ENCODE measurements at regions not wholly inside any gene's neighbourhood (a gene's known extent, or its start where the extent isn't known, plus 50 kb on each side); places are given as distances from the start of the nearest gene placed in this dataset.
"Not testable (repeated sequence)": the region's sequence is repeated elsewhere in the genome, so short reads cannot be mapped to it uniquely, and the experiment has no call there.

- DNase-seq (no peak), ATAC-seq (no peak)
- intact Hi-C loops (cut with DNase I, micrococcal nuclease), result no loop called here
Observed at GRCh38 chr9:115413304-115413703, 295.3 kb upstream of the TNC start.

- ATAC-seq (no peak), DNase-seq (no peak)
- intact Hi-C loops (cut with DNase I, micrococcal nuclease), result no loop called here
Observed at GRCh38 chr9:115413766-115414382, 295.9 kb upstream of the TNC start.

- intact Hi-C loops (cut with DNase I, micrococcal nuclease), result no loop called here
- DNase-seq (no peak), ATAC-seq (no peak)
Observed at GRCh38 chr9:115414561-115414960, 296.6 kb upstream of the TNC start.

GRCh38 chr9:115415450-115415849 lies 297.5 kb upstream of the TNC start:
- peak in 1 of 2 donors; percentile 9 for DNase-seq
- intact Hi-C loops (cut with DNase I, micrococcal nuclease), result no loop called here
- ATAC-seq, result peak; percentile 82

GRCh38 chr9:115416299-115416698 lies 298.3 kb upstream of the TNC start:
- ATAC-seq, result peak; percentile 88
- peak in 1 of 2 donors; percentile 16 for DNase-seq
- intact Hi-C loops (cut with DNase I, micrococcal nuclease), result no loop called here

- ATAC-seq; DNase-seq; intact Hi-C loops (cut with DNase I, micrococcal nuclease): not testable (repeated sequence)
Observed at GRCh38 chr9:115418181-115418580, 300.2 kb upstream of the TNC start.

GRCh38 chr9:115422932-115423440 lies 305.0 kb upstream of the TNC start:
- ATAC-seq (no peak), DNase-seq (no peak)
- intact Hi-C loops (cut with DNase I, micrococcal nuclease), result no loop called here

GRCh38 chr9:115423646-115424045 lies 305.7 kb upstream of the TNC start:
- intact Hi-C loops (cut with DNase I, micrococcal nuclease), result no loop called here
- no peak for DNase-seq
- no peak for ATAC-seq

GRCh38 chr9:115425601-115426000 lies 307.6 kb upstream of the TNC start:
- ATAC-seq, result peak; percentile 86
- DNase-seq, result no peak
- intact Hi-C loops (cut with DNase I, micrococcal nuclease), result no loop called here

- DNase-seq (no peak), ATAC-seq (no peak)
- intact Hi-C loops (cut with DNase I, micrococcal nuclease), result no loop called here
Observed at GRCh38 chr9:115437418-115437817, 319.5 kb upstream of the TNC start.

- ATAC-seq (no peak), DNase-seq (no peak)
- intact Hi-C loops (cut with DNase I, micrococcal nuclease), result no loop called here
Observed at GRCh38 chr9:115439641-115440040, 321.7 kb upstream of the TNC start.

- DNase-seq, result no peak
- ATAC-seq, result no peak
- intact Hi-C loops (cut with DNase I, micrococcal nuclease), result no loop called here
Observed at GRCh38 chr9:115442054-115442453, 324.1 kb upstream of the TNC start.

GRCh38 chr9:115443890-115444289 lies 325.9 kb upstream of the TNC start:
- DNase-seq (no peak), ATAC-seq (no peak)
- intact Hi-C loops (cut with DNase I, micrococcal nuclease), result no loop called here

GRCh38 chr9:115444959-115445358 lies 327.0 kb upstream of the TNC start:
- intact Hi-C loops (cut with DNase I, micrococcal nuclease), result no loop called here
- no peak for DNase-seq
- no peak for ATAC-seq

- DNase-seq (no peak), ATAC-seq (no peak)
- intact Hi-C loops (cut with DNase I, micrococcal nuclease), result no loop called here
Observed at GRCh38 chr9:115445655-115446054, 327.7 kb upstream of the TNC start.

GRCh38 chr9:115456515-115456914 lies 338.6 kb upstream of the TNC start:
- ATAC-seq (no peak), DNase-seq (no peak)
- intact Hi-C loops (cut with DNase I, micrococcal nuclease), result no loop called here

GRCh38 chr9:115461280-115461679 lies 343.3 kb upstream of the TNC start:
- no peak for DNase-seq
- no peak for ATAC-seq
- intact Hi-C loops (cut with DNase I, micrococcal nuclease), result no loop called here

GRCh38 chr9:115462623-115463022 lies 344.7 kb upstream of the TNC start:
- no peak for DNase-seq
- intact Hi-C loops (cut with DNase I, micrococcal nuclease), result no loop called here
- no peak for ATAC-seq

GRCh38 chr9:115466756-115467155 lies 348.8 kb upstream of the TNC start:
- no peak for ATAC-seq

GRCh38 chr9:115469841-115470240 lies 351.9 kb upstream of the TNC start:
- ATAC-seq (no peak), DNase-seq (no peak)

More at GRCh38 chr9:115466756-115467155, 348.8 kb upstream of the TNC start:
- intact Hi-C loops (cut with DNase I, micrococcal nuclease), result no loop called here
- no peak for DNase-seq

GRCh38 chr9:115473032-115473431 lies 355.1 kb upstream of the TNC start:
- intact Hi-C loops (cut with DNase I, micrococcal nuclease); ATAC-seq; DNase-seq: not testable (repeated sequence)

More at GRCh38 chr9:115469841-115470240, 351.9 kb upstream of the TNC start:
- intact Hi-C loops (cut with DNase I, micrococcal nuclease), result no loop called here

Data from left colon (tissue), 2 donors.